RWPE2 (cell line): ENCODE measurements at regions not wholly inside any gene's neighbourhood (a gene's known extent, or its start where the extent isn't known, plus 50 kb on each side); places are given as distances from the start of the nearest gene placed in this dataset.

Source experiments
- ATAC-seq: fragments of 200-7000 bp; cut with Tn5 transposase; 3 replicates; pipeline ENCODE4 v1.9.1; 2021; ENCODE audit warnings: low read depth
- DNase-seq: peaks from one replicate; pipeline ENCODE4 v3.0.0-alpha.2; 2020; ENCODE audit warnings: low spot score
- H3K27ac ChIP-seq: fragments of 450-650 bp; 2 replicates; pipeline ENCODE4 v1.5.1; 2017; ENCODE audit warnings: mild to moderate bottlenecking; ENCODE audit not compliant: poor library complexity, severe bottlenecking
- H3K27me3 ChIP-seq: fragments of 250-450 bp; sonication (Bioruptor Pico); 2 replicates; pipeline ENCODE4 v1.5.1; 2021; ENCODE audit warnings: mild to moderate bottlenecking, moderate library complexity; ENCODE audit not compliant: insufficient read depth, poor library complexity, severe bottlenecking
- H3K36me3 ChIP-seq: fragments of 250-450 bp; sonication (Bioruptor Pico); 2 replicates; pipeline ENCODE4 v1.5.1; 2020; ENCODE audit warnings: low read depth, mild to moderate bottlenecking, moderate library complexity
- H3K4me1 ChIP-seq: fragments of 250-450 bp; sonication (Bioruptor Pico); 2 replicates; pipeline ENCODE4 v1.5.1; 2021; ENCODE audit warnings: mild to moderate bottlenecking, moderate library complexity; ENCODE audit not compliant: insufficient read depth, poor library complexity, severe bottlenecking
- H3K4me3 ChIP-seq: fragments of 250-450 bp; sonication (Bioruptor Pico); 2 replicates; pipeline ENCODE4 v1.5.1; 2021; ENCODE audit warnings: mild to moderate bottlenecking, moderate library complexity; ENCODE audit not compliant: severe bottlenecking
- H3K9me3 ChIP-seq: fragments of 250-450 bp; sonication (Bioruptor Pico); 2 replicates; pipeline ENCODE4 v1.5.1; 2021; ENCODE audit warnings: mild to moderate bottlenecking, moderate library complexity; ENCODE audit not compliant: severe bottlenecking
- CTCF ChIP-seq: fragments of 450-650 bp; IDR thresholded peaks from one replicate; pipeline ENCODE4 v1.5.1; 2017; ENCODE audit warnings: mild to moderate bottlenecking, moderate library complexity; ENCODE audit not compliant: poor library complexity, severe bottlenecking

GRCh38 chr3:168461793-168462192, 366.1 kb upstream of the GOLIM4 start:
- DNase-seq (no peak), ATAC-seq (no peak)
- H3K4me1 ChIP-seq, result no peaks in the 10 kb centered on the region
- no peaks in the 10 kb centered on the region for H3K27me3 ChIP-seq
- H3K9me3 ChIP-seq, result no peaks in the 10 kb centered on the region
- no peaks in the 10 kb centered on the region for H3K36me3 ChIP-seq
- no peak overlapping the region for H3K4me3 ChIP-seq
- TF ChIP-seq CTCF, result no peak
- H3K27ac ChIP-seq, result no peak overlapping the region

- H3K27me3 ChIP-seq, result no peaks in the 10 kb centered on the region
- ATAC-seq, result no peak
- no peaks in the 10 kb centered on the region for H3K36me3 ChIP-seq
- H3K4me3 ChIP-seq, result no peak overlapping the region
- H3K27ac ChIP-seq, result no peak overlapping the region
- H3K9me3 ChIP-seq, result no peaks in the 10 kb centered on the region
- H3K4me1 ChIP-seq, result no peaks in the 10 kb centered on the region
- no peak for TF ChIP-seq CTCF
- DNase-seq, result no peak
Observed at GRCh38 chr3:168459226-168459784, 363.6 kb upstream of the GOLIM4 start.

- no peaks in the 10 kb centered on the region for H3K27me3 ChIP-seq
- TF ChIP-seq CTCF, result no peak
- DNase-seq (no peak), ATAC-seq (no peak)
- no peak overlapping the region for H3K4me3 ChIP-seq
- H3K27ac ChIP-seq, result no peak overlapping the region
- H3K36me3 ChIP-seq, result no peaks in the 10 kb centered on the region
- no peaks in the 10 kb centered on the region for H3K9me3 ChIP-seq
- no peaks in the 10 kb centered on the region for H3K4me1 ChIP-seq
Observed at GRCh38 chr3:168457954-168458539, 362.3 kb upstream of the GOLIM4 start.

- no peak for DNase-seq
- Histone ChIP-seq H3K4me1 (no peaks in the 10 kb centered on the region), H3K4me3 (no peak overlapping the region), H3K27me3 (no peaks in the 10 kb centered on the region), H3K36me3 (no peaks in the 10 kb centered on the region), H3K9me3 (no peaks in the 10 kb centered on the region), H3K27ac (no peak overlapping the region)
- TF ChIP-seq CTCF, result no peak
- ATAC-seq, result no peak
Observed at GRCh38 chr3:168455814-168456213, 360.1 kb upstream of the GOLIM4 start.

- Histone ChIP-seq H3K36me3 (no peaks in the 10 kb centered on the region), H3K27me3 (no peaks in the 10 kb centered on the region), H3K4me1 (no peaks in the 10 kb centered on the region), H3K27ac (no peak overlapping the region), H3K9me3 (no peaks in the 10 kb centered on the region), H3K4me3 (no peak overlapping the region)
- no peak for ATAC-seq
- no peak for TF ChIP-seq CTCF
- DNase-seq, result no peak
Observed at GRCh38 chr3:168453623-168454022, 357.9 kb upstream of the GOLIM4 start.
